ENCODE measurements at regions not wholly inside any gene's neighbourhood (a gene's known extent, or its start where the extent isn't known, plus 50 kb on each side); places are given as distances from the start of the nearest gene placed in this dataset.
A peak's percentile ranks its signal among the peaks of the same experiment; 100 is the strongest.

DNA sequence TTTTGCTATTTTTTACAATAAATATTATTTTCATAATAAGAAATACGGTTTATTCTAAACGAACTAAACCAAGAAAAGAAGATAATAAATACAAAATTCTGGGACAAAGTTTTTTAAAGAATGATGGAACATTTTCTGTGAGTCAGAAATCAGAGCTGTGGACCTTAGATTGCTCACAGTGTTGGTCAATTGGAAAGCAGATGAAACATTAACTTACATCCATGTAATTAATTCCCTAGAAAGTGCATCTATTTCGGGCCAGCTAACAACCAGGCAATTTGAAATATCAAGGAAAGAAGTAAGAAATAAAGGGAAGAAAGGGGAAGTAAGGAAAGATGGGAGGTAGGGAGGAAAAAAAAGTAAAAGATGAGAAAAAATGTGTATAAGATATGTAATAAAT, 1569.8 kb upstream of the TENM4 start:
- Histone ChIP-seq H3K4me1 (ENCODE audit: control insufficient read depth, insufficient read depth, low read length) (no peaks in the 10 kb centered on the region), H3K27ac (ENCODE audit: low read depth, low read length) (no peak overlapping the region), H3K9ac (ENCODE audit: extremely low read depth, low read length, poor library complexity, severe bottlenecking) (no peak overlapping the region), H3K4me3 (ENCODE audit: low read length) (no peak overlapping the region), H3K36me3 (ENCODE audit: control insufficient read depth, insufficient read depth, low read length) (no peaks in the 10 kb centered on the region), H3K27me3 (ENCODE audit: control insufficient read depth, insufficient read depth, low read length, poor library complexity, severe bottlenecking) (no peaks in the 10 kb centered on the region), H3K9me3 (ENCODE audit: control insufficient read depth, low read length) (peaks cover 7% of the 10 kb centered on the region)
- no peaks in the 10 kb centered on the region for H3K9me3 Mint-ChIP-seq
- H3K27ac Mint-ChIP-seq, result no peak overlapping the region
- H3K4me1 Mint-ChIP-seq, result peaks cover 2% of the 10 kb centered on the region
- no peaks in the 10 kb centered on the region for H3K27me3 Mint-ChIP-seq (ENCODE audit: insufficient read depth)
- DNase-seq, result no peak
- H3K4me3 Mint-ChIP-seq, result no peak overlapping the region
- WGBS, 2 experiments (ENCODE audit: insufficient coverage in 1 of 2, insufficient read length in 1 of 2), result 100% methylated on average over 2 of the region's 3 CpGs; no CpG with 5 or more reads in 1 of the 2 experiments
- H3K36me3 Mint-ChIP-seq (ENCODE audit: low read depth), result no peaks in the 10 kb centered on the region
- TF ChIP-seq, protein P1, sequence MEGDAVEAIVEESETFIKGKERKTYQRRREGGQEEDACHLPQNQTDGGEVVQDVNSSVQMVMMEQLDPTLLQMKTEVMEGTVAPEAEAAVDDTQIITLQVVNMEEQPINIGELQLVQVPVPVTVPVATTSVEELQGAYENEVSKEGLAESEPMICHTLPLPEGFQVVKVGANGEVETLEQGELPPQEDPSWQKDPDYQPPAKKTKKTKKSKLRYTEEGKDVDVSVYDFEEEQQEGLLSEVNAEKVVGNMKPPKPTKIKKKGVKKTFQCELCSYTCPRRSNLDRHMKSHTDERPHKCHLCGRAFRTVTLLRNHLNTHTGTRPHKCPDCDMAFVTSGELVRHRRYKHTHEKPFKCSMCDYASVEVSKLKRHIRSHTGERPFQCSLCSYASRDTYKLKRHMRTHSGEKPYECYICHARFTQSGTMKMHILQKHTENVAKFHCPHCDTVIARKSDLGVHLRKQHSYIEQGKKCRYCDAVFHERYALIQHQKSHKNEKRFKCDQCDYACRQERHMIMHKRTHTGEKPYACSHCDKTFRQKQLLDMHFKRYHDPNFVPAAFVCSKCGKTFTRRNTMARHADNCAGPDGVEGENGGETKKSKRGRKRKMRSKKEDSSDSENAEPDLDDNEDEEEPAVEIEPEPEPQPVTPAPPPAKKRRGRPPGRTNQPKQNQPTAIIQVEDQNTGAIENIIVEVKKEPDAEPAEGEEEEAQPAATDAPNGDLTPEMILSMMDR (conservative IDR thresholded peaks at IDR 0.05), result no peak

DNA sequence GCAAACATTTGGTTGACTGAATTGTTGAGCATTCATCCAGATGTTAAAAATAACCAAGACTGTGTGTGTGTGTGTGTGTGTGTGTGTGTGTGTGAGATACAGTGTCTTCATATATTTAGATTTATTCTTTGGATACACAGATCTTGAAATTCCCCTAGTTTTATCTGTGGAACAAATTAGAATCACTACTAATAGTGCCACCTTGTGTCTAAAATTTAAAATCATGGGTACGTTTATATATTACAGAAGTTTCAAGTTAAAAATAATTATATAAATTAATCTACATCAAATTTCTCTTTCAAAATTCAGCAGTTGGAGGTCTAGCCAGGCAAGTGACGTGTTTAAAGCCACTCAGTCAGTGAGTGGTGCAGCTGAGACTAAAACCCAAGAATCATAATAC, 1566.2 kb upstream of the TENM4 start:
- WGBS, 2 experiments (ENCODE audit: insufficient coverage in 1 of 2, insufficient read length in 1 of 2), result 88% methylated on average over 1 of the region's 2 CpGs; no CpG with 5 or more reads in 1 of the 2 experiments
- Mint-ChIP-seq H3K4me3 (no peak overlapping the region), H3K9me3 (no peaks in the 10 kb centered on the region), H3K27me3 (ENCODE audit: insufficient read depth) (no peaks in the 10 kb centered on the region), H3K27ac (no peak overlapping the region), H3K36me3 (ENCODE audit: low read depth) (no peaks in the 10 kb centered on the region), H3K4me1 (no peaks in the 10 kb centered on the region)
- H3K36me3 ChIP-seq (ENCODE audit: control insufficient read depth, insufficient read depth, low read length), result no peaks in the 10 kb centered on the region
- no peaks in the 10 kb centered on the region for H3K4me1 ChIP-seq (ENCODE audit: control insufficient read depth, insufficient read depth, low read length)
- H3K27ac ChIP-seq (ENCODE audit: low read depth, low read length), result no peak overlapping the region
- H3K27me3 ChIP-seq (ENCODE audit: control insufficient read depth, insufficient read depth, low read length, poor library complexity, severe bottlenecking), result no peaks in the 10 kb centered on the region
- no peak overlapping the region for H3K4me3 ChIP-seq (ENCODE audit: low read length)
- DNase-seq, result no peak
- peaks cover 4% of the 10 kb centered on the region for H3K9me3 ChIP-seq (ENCODE audit: control insufficient read depth, low read length)
- H3K9ac ChIP-seq (ENCODE audit: extremely low read depth, low read length, poor library complexity, severe bottlenecking), result no peak overlapping the region
- TF ChIP-seq, protein P1 (conservative IDR thresholded peaks at IDR 0.05), result peak; percentile 46

DNA sequence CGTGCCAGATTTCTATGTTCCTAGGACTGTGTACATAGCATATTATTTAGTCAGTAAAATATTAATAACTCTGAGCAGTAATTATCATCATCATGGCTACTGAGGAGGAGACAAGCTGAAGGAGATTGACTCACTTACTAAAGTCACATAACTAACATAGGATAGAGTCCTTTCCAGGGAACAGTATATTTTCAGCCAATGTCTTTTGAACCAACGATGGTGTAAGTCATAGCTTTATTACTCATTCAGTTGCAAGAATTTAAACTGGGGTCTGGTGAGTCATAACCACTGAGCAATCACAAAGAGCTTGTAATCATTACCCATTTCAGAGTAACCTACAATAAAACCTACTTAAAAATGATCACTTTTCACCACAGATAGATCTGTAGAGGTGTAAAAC, 1564.8 kb upstream of the TENM4 start:
- no peaks in the 10 kb centered on the region for H3K27me3 Mint-ChIP-seq (ENCODE audit: insufficient read depth)
- TF ChIP-seq, protein P1 (conservative IDR thresholded peaks at IDR 0.05), result no peak
- no peak for DNase-seq
- no peak overlapping the region for H3K9ac ChIP-seq (ENCODE audit: extremely low read depth, low read length, poor library complexity, severe bottlenecking)
- no peak overlapping the region for H3K4me3 Mint-ChIP-seq
- H3K27ac Mint-ChIP-seq, result no peak overlapping the region
- no peaks in the 10 kb centered on the region for H3K4me1 Mint-ChIP-seq
- H3K4me3 ChIP-seq (ENCODE audit: low read length), result no peak overlapping the region
- H3K27ac ChIP-seq (ENCODE audit: low read depth, low read length), result no peak overlapping the region
- no peaks in the 10 kb centered on the region for H3K9me3 Mint-ChIP-seq
- no peaks in the 10 kb centered on the region for H3K36me3 ChIP-seq (ENCODE audit: control insufficient read depth, insufficient read depth, low read length)
- no peaks in the 10 kb centered on the region for H3K4me1 ChIP-seq (ENCODE audit: control insufficient read depth, insufficient read depth, low read length)
- H3K36me3 Mint-ChIP-seq (ENCODE audit: low read depth), result no peaks in the 10 kb centered on the region
- no peaks in the 10 kb centered on the region for H3K9me3 ChIP-seq (ENCODE audit: control insufficient read depth, low read length)
- 81% methylated on average over 2 of the region's 2 CpGs; no CpG with 5 or more reads in 1 of the 2 experiments for WGBS, 2 experiments (ENCODE audit: insufficient coverage in 1 of 2, insufficient read length in 1 of 2)
- no peaks in the 10 kb centered on the region for H3K27me3 ChIP-seq (ENCODE audit: control insufficient read depth, insufficient read depth, low read length, poor library complexity, severe bottlenecking)

Measured in endodermal cell (in vitro differentiated cells).